IMR-90 (cell line): ENCODE measurements at regions not wholly inside any gene's neighbourhood (a gene's known extent, or its start where the extent isn't known, plus 50 kb on each side); places are given as distances from the start of the nearest gene placed in this dataset.
A peak's percentile ranks its signal among the peaks of the same experiment; 100 is the strongest.

Source experiments
- ATAC-seq: fragments of 200-7000 bp; cut with Tn5 transposase; 2 replicates; pipeline ENCODE4 v1.9.1; 2020; ENCODE audit warnings: low read depth, mild to moderate bottlenecking, moderate library complexity
- BruUV-seq: library from RNA; stranded (reverse); fragments of 400-500 nt; replicated peaks from 2 replicates; lab custom pipeline; 2021; lab: Mats Ljungman, UMichigan
- CTCF ChIA-PET: fragments of 300-600 bp; formaldehyde crosslinking; extraction: SDS; loops from one replicate; lab custom pipeline; 2021; ENCODE audit warnings: antibody characterized with exemption; lab: Yijun Ruan, JAX
- POLR2A ChIA-PET: fragments of 300-600 bp; sonication (Branson Sonifier 250); formaldehyde crosslinking; loops from one replicate; lab custom pipeline; 2022; ENCODE audit warnings: antibody characterized with exemption; ENCODE audit not compliant: unreplicated experiment; lab: Charles Lee
- DNase-seq: peaks from one replicate; pipeline ENCODE4 v3.0.0; 2013
- H2AFZ ChIP-seq: replicated peaks from 2 replicates; pipeline ENCODE3; 2013; ENCODE audit warnings: low read length, mild to moderate bottlenecking; ENCODE audit not compliant: poor library complexity
- H2AK5ac ChIP-seq: 2 replicates; pipeline ENCODE4 v1.6.1; 2013; ENCODE audit warnings: low read depth, low read length, inconsistent platforms
- H2AK9ac ChIP-seq: replicated peaks from 2 replicates; pipeline ENCODE3; 2013; ENCODE audit warnings: mild to moderate bottlenecking, low read depth, low read length, moderate library complexity; ENCODE audit not compliant: poor library complexity
- H2BK120ac ChIP-seq: 2 replicates; pipeline ENCODE4 v1.6.1; 2013; ENCODE audit warnings: low read depth, low read length, inconsistent platforms
- H2BK15ac ChIP-seq: 3 replicates; pipeline ENCODE4 v1.6.1; 2013; ENCODE audit warnings: low read depth, low read length, inconsistent platforms
- H2BK20ac ChIP-seq: 2 replicates; pipeline ENCODE4 v1.6.1; 2013; ENCODE audit warnings: low read depth, mild to moderate bottlenecking, inconsistent platforms, low read length, moderate library complexity
- H2BK5ac ChIP-seq: 2 replicates; pipeline ENCODE4 v1.6.1; 2013; ENCODE audit warnings: mild to moderate bottlenecking, low read depth, low read length, inconsistent platforms; ENCODE audit not compliant: poor library complexity, severe bottlenecking
- H3K14ac ChIP-seq: replicated peaks from 2 replicates; pipeline ENCODE4 v1.6.1; 2013; ENCODE audit warnings: low read depth, low read length, inconsistent platforms
- H3K18ac ChIP-seq: 2 replicates; pipeline ENCODE4 v1.6.1; 2013; ENCODE audit warnings: low read depth, low read length, control low read depth
- H3K23ac ChIP-seq: 2 replicates; pipeline ENCODE4 v1.6.1; 2013; ENCODE audit warnings: low read depth, low read length, inconsistent platforms
- H3K27ac ChIP-seq: 2 replicates; pipeline ENCODE4 v1.5.1; 2013; ENCODE audit warnings: mild to moderate bottlenecking, control low read depth, low read length; ENCODE audit not compliant: insufficient read depth
- H3K27me3 ChIP-seq: 2 replicates; pipeline ENCODE4 v1.6.1; 2013; ENCODE audit warnings: low read length; ENCODE audit not compliant: control insufficient read depth, insufficient read depth
- H3K36me3 ChIP-seq: 2 replicates; pipeline ENCODE4 v1.6.1; 2013; ENCODE audit warnings: low read length, mixed read lengths; ENCODE audit not compliant: control insufficient read depth, insufficient read depth
- H3K4ac ChIP-seq: 2 replicates; pipeline ENCODE4 v1.6.1; 2013; ENCODE audit warnings: low read depth, low read length, inconsistent platforms
- H3K4me1 ChIP-seq: 2 replicates; pipeline ENCODE4 v1.6.1; 2013; ENCODE audit warnings: low read length, mixed read lengths; ENCODE audit not compliant: control insufficient read depth, insufficient read depth
- H3K4me2 ChIP-seq: 2 replicates; pipeline ENCODE4 v1.6.1; 2013; ENCODE audit warnings: low read depth, mild to moderate bottlenecking, control low read depth, low read length, moderate library complexity
- H3K4me3 ChIP-seq: 2 replicates; pipeline ENCODE4 v1.5.1; 2013; ENCODE audit warnings: low read depth, mild to moderate bottlenecking, control low read depth, low read length, moderate library complexity; ENCODE audit not compliant: insufficient read depth
- H3K56ac ChIP-seq: 2 replicates; pipeline ENCODE4 v1.6.1; 2013; ENCODE audit warnings: low read length, inconsistent platforms; ENCODE audit not compliant: insufficient read depth; ENCODE audit errors: extremely low read depth
- H3K79me1 ChIP-seq, 2 experiments: 2 replicates each; pipeline ENCODE4 v1.6.1; 2013; ENCODE audit warnings: low read length in 2 of 2, inconsistent platforms in 1 of 2, low read depth in 1 of 2
- H3K9ac ChIP-seq: 2 replicates; pipeline ENCODE4 v1.6.1; 2013; ENCODE audit warnings: low read depth, low read length, control low read depth
- H3K9me1 ChIP-seq: 2 replicates; pipeline ENCODE4 v1.6.1; 2013; ENCODE audit warnings: low read length, inconsistent platforms; ENCODE audit not compliant: insufficient read depth
- H3K9me3 ChIP-seq: 2 replicates; pipeline ENCODE4 v1.6.1; 2013; ENCODE audit warnings: low read length; ENCODE audit not compliant: control insufficient read depth, insufficient read depth
- H4K20me1 ChIP-seq: 2 replicates; pipeline ENCODE4 v1.6.1; 2013; ENCODE audit warnings: low read length, inconsistent platforms; ENCODE audit not compliant: insufficient read depth
- H4K5ac ChIP-seq: 2 replicates; pipeline ENCODE4 v1.6.1; 2013; ENCODE audit warnings: mild to moderate bottlenecking, low read depth, low read length, control low read depth
- H4K8ac ChIP-seq, 2 experiments: 2 replicates each; pipeline ENCODE4 v1.6.1; 2013; ENCODE audit warnings: low read depth in 2 of 2, low read length in 2 of 2, control low read depth in 1 of 2, inconsistent platforms in 1 of 2
- H4K91ac ChIP-seq: 2 replicates; pipeline ENCODE4 v1.6.1; 2013; ENCODE audit warnings: low read depth, low read length, inconsistent platforms; ENCODE audit not compliant: insufficient read depth
- CEBPB ChIP-seq: IDR thresholded peaks from 2 replicates; pipeline ENCODE4 v1.6.1; 2012; ENCODE audit warnings: low read depth, low read length, improper control_type of control experiment
- CHD1 ChIP-seq: IDR thresholded peaks from 2 replicates; pipeline ENCODE4 v1.6.1; 2012; ENCODE audit warnings: low read depth, low read length, improper control_type of control experiment
- CTCF ChIP-seq: conservative IDR thresholded peaks from 2 replicates; pipeline ENCODE4 v1.5.1; 2012; ENCODE audit warnings: mild to moderate bottlenecking, low read depth, low read length, improper control_type of control experiment
- ELK1 ChIP-seq: fragments of 150-350 bp; IDR thresholded peaks from 2 replicates; pipeline ENCODE4 v1.6.1; 2016; ENCODE audit warnings: low read depth, mild to moderate bottlenecking, low read length, moderate library complexity, borderline replicate concordance
- FOS ChIP-seq: fragments of 150-350 bp; IDR thresholded peaks from 2 replicates; pipeline ENCODE4 v1.6.1; 2016; ENCODE audit warnings: low read depth, low read length
- MAFK ChIP-seq: IDR thresholded peaks from 2 replicates; pipeline ENCODE4 v1.6.1; 2012; ENCODE audit warnings: low read depth, low read length, improper control_type of control experiment
- MAZ ChIP-seq: IDR thresholded peaks from 2 replicates; pipeline ENCODE4 v1.6.1; 2012; ENCODE audit warnings: low read depth, mild to moderate bottlenecking, low read length, improper control_type of control experiment, moderate library complexity, borderline replicate concordance
- MXI1 ChIP-seq: IDR thresholded peaks from 2 replicates; pipeline ENCODE4 v1.6.1; 2012; ENCODE audit warnings: low read depth, mild to moderate bottlenecking, low read length, moderate library complexity, borderline replicate concordance
- NFE2L2 ChIP-seq: fragments of 150-350 bp; IDR thresholded peaks from 2 replicates; pipeline ENCODE4 v1.6.1; 2016; ENCODE audit warnings: low read depth, mild to moderate bottlenecking, low read length
- POLR2A ChIP-seq: IDR thresholded peaks from 2 replicates; pipeline ENCODE4 v1.6.1; 2012; ENCODE audit warnings: mild to moderate bottlenecking, low read depth, low read length
- RAD21 ChIP-seq: IDR thresholded peaks from 2 replicates; pipeline ENCODE4 v1.6.1; 2012; ENCODE audit warnings: low read length, improper control_type of control experiment
- RCOR1 ChIP-seq: IDR thresholded peaks from 2 replicates; pipeline ENCODE4 v1.6.1; 2012; ENCODE audit warnings: mild to moderate bottlenecking, low read length, improper control_type of control experiment; ENCODE audit not compliant: insufficient replicate concordance
- RFX5 ChIP-seq: IDR thresholded peaks from 2 replicates; pipeline ENCODE4 v1.8.0; 2012; ENCODE audit warnings: low read depth, mild to moderate bottlenecking, low read length, moderate library complexity
- SMC3 ChIP-seq: fragments of 150-350 bp; IDR thresholded peaks from 2 replicates; pipeline ENCODE4 v1.6.1; 2016; ENCODE audit warnings: low read depth, mild to moderate bottlenecking, antibody characterized with exemption, low read length, moderate library complexity
- USF2 ChIP-seq: fragments of 150-350 bp; IDR thresholded peaks from 2 replicates; pipeline ENCODE4 v1.6.1; 2017; ENCODE audit warnings: mild to moderate bottlenecking, antibody characterized with exemption, low read length, low read depth
- WGBS, 2 experiments: methylation state at CpG; one replicate each; pipeline versions ENCODE4 v1.1.5 to v1.1.7; 2013; ENCODE audit warnings: missing lambda C conversion rate in 2 of 2; ENCODE audit not compliant: insufficient read length in 1 of 2; ENCODE audit errors: extremely low coverage in 2 of 2; 5-methylcytosine and 5-hydroxymethylcytosine counted together
- dilution Hi-C: fragments of 300-500 bp; cut with HindIII; formaldehyde crosslinking; loops from one replicate; pipeline ENCODE4 v1.14.3; 2018; ENCODE audit warnings: low sequenced_read_pairs; ENCODE audit not compliant: unreplicated experiment
- in situ Hi-C: fragments of 300-500 bp; cut with MboI; formaldehyde crosslinking; loops from 3 replicates; pipeline ENCODE4 v1.14.3; 2019; ENCODE audit warnings: low sequenced_read_pairs, inconsistent platforms, mixed read lengths
- intact Hi-C: fragments of 100-400 bp; cut with micrococcal nuclease; formaldehyde crosslinking; loops from 2 replicates; pipeline ENCODE4 v1.10.0; 2022

GRCh38 chr15:77541421-77542181 lies 91.1 kb downstream of the LINGO1 start:
- no peak overlapping the region for H3K4me3 ChIP-seq
- H3K4ac ChIP-seq = no peak overlapping the region
- H2BK15ac ChIP-seq = no peak overlapping the region; the same call in 2 of the 3 replicates
- H4K91ac ChIP-seq = peak overlapping the region; percentile 18; the same call in 1 of the 2 replicates
- no peak overlapping the region for H2BK5ac ChIP-seq
- no peaks in the 10 kb centered on the region for H3K36me3 ChIP-seq
- no peak overlapping the region for H3K23ac ChIP-seq
- H4K5ac ChIP-seq = no peak overlapping the region
- no peak overlapping the region for H4K8ac ChIP-seq
- in situ Hi-C loops (loop anchor here (5.0 to 10.0 kb wide), 2 partner anchors 424 to 517 kb away; no protein-coding TSS in a partner anchor), intact Hi-C loops (loop anchor here (2.0 kb wide), 2 partner anchors 45 to 1345 kb away; no protein-coding TSS in a partner anchor), dilution Hi-C loops (no loop called here)
- DNase-seq (peak; percentile 22), ATAC-seq (no peak)
- no TSS peak for BruUV-seq
- POLR2A ChIA-PET = no interaction called here
- peaks cover 7% of the 10 kb centered on the region; the same call in 1 of the 2 replicates for H3K27me3 ChIP-seq
- no peak overlapping the region for H2BK120ac ChIP-seq
- WGBS, 2 experiments = 45% methylated on average over 4 of the region's 13 CpGs; no CpG with 5 or more reads in 1 of the 2 experiments
- no peak overlapping the region for H2BK20ac ChIP-seq
- peak overlapping the region; percentile 52 for H2AK9ac ChIP-seq
- H3K79me1 ChIP-seq = no peaks in the 10 kb centered on the region
- no peak overlapping the region for H3K27ac ChIP-seq
- no peak overlapping the region; the same call in 1 of the 2 replicates for H2AK5ac ChIP-seq
- no peak overlapping the region for H3K9ac ChIP-seq
- no peak overlapping the region for H3K14ac ChIP-seq
- peak overlapping the region; percentile 38 for H2AFZ ChIP-seq
- no peak overlapping the region for H3K56ac ChIP-seq
- no peaks in the 10 kb centered on the region for H4K20me1 ChIP-seq
- no peak overlapping the region for H3K18ac ChIP-seq
- H3K9me3 ChIP-seq = no peaks in the 10 kb centered on the region
- peaks cover 7% of the 10 kb centered on the region; the same call in 1 of the 2 replicates for H3K9me1 ChIP-seq
- peaks cover 18% of the 10 kb centered on the region for H3K4me1 ChIP-seq
- CTCF ChIA-PET = no interaction called here
- H3K4me2 ChIP-seq = no peak overlapping the region
- TF ChIP-seq RCOR1 (no peak), RFX5 (no peak), MAFK (no peak), FOS (no peak), NFE2L2 (no peak), ELK1 (no peak), RAD21 (no peak), CHD1 (no peak), CTCF (no peak), SMC3 (no peak), POLR2A (no peak), MAZ (no peak), CEBPB (no peak), MXI1 (no peak), USF2 (no peak)
